Epithelial cell of proximal tubule (primary cell): ENCODE measurements at regions not wholly inside any gene's neighbourhood (a gene's known extent, or its start where the extent isn't known, plus 50 kb on each side); places are given as distances from the start of the nearest gene placed in this dataset.

Source experiments
- DNase-seq: peaks from one replicate; pipeline ENCODE4 v3.0.0-alpha.2; 2011; ENCODE audit warnings: low read depth
- H3K4me3 ChIP-seq: 2 replicates; pipeline ENCODE4 v1.5.1; 2011; ENCODE audit warnings: low read depth, mild to moderate bottlenecking, low read length
- TF ChIP-seq, protein P1 (sequence below): conservative IDR thresholded peaks from 2 replicates; pipeline ENCODE4 v1.5.1; 2012; ENCODE audit warnings: low read depth, mild to moderate bottlenecking, low read length

GRCh38 chr2:16125614-16126516 is 185.5 kb downstream of the MYCN start:
- no peak for DNase-seq

GRCh38 chr2:16124881-16125613 is 184.7 kb downstream of the MYCN start:
- TF ChIP-seq, protein P1, sequence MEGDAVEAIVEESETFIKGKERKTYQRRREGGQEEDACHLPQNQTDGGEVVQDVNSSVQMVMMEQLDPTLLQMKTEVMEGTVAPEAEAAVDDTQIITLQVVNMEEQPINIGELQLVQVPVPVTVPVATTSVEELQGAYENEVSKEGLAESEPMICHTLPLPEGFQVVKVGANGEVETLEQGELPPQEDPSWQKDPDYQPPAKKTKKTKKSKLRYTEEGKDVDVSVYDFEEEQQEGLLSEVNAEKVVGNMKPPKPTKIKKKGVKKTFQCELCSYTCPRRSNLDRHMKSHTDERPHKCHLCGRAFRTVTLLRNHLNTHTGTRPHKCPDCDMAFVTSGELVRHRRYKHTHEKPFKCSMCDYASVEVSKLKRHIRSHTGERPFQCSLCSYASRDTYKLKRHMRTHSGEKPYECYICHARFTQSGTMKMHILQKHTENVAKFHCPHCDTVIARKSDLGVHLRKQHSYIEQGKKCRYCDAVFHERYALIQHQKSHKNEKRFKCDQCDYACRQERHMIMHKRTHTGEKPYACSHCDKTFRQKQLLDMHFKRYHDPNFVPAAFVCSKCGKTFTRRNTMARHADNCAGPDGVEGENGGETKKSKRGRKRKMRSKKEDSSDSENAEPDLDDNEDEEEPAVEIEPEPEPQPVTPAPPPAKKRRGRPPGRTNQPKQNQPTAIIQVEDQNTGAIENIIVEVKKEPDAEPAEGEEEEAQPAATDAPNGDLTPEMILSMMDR = no peak
- no peak overlapping the region for H3K4me3 ChIP-seq
- DNase-seq = no peak

More at GRCh38 chr2:16125614-16126516, 185.5 kb downstream of the MYCN start:
- no peak overlapping the region for H3K4me3 ChIP-seq
- TF ChIP-seq, protein P1 = no peak

GRCh38 chr2:16123856-16124780 is 183.8 kb downstream of the MYCN start:
- H3K4me3 ChIP-seq = no peak overlapping the region
- DNase-seq = no peak
- TF ChIP-seq, protein P1 = no peak

DNA sequence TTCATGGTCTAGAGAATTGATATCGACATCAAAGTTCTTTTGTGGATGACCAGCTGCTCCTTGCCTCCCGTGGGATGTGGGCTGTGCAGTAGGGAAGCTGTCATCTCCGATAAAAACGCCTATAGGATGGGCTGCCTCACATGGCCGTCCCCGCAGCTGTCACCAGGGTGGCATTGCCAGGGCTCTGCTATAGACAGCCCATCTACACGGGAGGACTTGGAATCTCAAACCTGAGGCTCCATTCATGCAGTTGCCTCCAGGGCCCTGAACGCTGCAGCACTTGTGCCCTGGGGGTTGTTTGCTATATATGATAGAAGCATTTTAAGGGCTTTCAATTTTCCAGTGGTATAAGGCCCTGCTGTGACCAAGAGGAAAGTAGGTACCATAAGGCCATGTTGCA is 183.1 kb downstream of the MYCN start:
- TF ChIP-seq, protein P1 = no peak
- no peak overlapping the region for H3K4me3 ChIP-seq
- DNase-seq = no peak

- TF ChIP-seq, protein P1 = no peak
- no peak for DNase-seq
- H3K4me3 ChIP-seq = no peak overlapping the region
Observed at GRCh38 chr2:16122556-16122955, 182.2 kb downstream of the MYCN start.

DNA sequence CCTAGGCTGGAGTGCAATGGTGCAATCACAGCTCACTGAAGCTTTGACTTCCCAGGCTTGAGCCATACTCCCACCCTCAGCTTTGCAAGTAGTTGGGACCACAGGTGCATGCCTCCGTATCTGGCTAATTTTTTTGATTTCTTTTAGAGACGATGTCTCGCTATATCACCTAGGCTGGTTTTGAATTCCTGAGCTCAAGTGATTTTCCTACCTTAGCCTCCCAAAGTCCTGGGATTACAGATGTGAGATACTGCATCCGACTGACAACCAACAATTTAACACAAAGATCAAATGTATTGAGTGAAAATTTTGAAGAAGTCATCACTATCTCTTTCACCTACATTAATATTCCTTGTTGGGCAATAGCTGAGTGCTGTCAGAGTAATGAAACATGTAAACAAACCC is 181.6 kb downstream of the MYCN start:
- H3K4me3 ChIP-seq = no peak overlapping the region
- DNase-seq = no peak
- TF ChIP-seq, protein P1 = no peak
